ENCODE measurements at regions not wholly inside any gene's neighbourhood (a gene's known extent, or its start where the extent isn't known, plus 50 kb on each side); places are given as distances from the start of the nearest gene placed in this dataset.

- DNase-seq (ENCODE audit: low read depth): no peak
These were observed 99.3 kb upstream of the SOX9 start for GRCh38 chr17:72021417-72022041.

DNA sequence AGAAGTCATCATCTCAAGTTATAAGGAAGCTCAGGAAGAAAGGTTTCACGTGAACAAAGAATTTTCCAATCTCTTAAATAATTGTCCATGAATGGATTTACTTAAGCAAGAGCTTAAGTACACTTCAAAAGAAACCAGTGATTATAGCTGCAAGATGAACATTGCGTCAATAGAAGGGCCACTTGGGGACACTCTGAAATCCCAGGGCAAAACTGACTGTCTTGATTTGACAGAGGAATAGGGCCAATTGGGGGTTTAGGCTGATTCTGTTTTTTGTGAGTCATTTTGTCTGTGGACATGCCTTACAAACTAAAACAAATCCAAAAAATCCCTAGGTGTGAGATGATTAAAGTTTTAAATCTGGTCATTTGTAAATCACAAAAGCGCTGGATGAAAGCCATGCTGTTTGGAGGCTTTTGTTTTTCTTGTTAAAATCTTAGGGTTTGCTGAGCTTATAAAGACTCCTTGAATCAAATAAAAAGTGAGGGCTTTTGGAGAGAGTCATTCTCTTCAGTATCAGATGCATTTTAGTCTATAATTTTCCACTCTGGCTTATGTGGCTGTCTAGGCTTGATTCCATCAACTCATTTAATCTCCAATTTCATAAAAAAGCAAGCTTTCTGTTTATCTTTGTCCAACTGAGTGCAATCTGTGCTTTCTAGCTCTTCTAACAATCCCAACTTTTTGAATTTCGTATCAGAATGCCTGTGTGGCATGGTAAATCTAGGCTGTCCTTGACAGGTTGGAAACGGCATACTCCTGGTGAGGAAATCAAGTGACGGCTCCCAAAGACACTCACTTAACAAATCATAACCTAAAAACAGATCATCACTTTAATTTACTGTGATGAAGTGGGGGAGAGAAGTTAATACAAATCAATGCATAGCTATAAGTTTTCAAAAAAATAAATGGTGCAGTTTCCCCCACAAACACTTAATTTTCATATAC lies 98.2 kb upstream of the SOX9 start:
- no peak for DNase-seq (ENCODE audit: low read depth)

DNA sequence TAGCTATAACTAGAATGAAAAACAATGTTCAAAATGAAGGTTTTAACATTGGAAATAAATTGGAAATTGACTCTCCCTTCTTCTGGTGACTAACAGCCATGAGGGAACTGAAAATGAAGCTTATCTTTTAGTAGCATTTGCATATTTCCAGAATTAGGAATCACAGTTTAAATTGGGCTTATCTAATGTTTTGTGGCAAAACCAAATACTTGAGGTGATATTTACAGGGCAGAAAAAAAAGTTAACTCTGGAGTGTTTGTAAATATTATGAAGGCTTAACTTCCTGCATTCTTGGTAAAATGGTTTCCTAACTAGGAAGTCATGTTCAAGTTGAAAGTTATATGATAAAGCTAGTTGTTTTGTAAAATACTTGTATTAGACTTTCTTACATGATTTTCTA lies 96.4 kb upstream of the SOX9 start:
- no peak for DNase-seq (ENCODE audit: low read depth)

DNA sequence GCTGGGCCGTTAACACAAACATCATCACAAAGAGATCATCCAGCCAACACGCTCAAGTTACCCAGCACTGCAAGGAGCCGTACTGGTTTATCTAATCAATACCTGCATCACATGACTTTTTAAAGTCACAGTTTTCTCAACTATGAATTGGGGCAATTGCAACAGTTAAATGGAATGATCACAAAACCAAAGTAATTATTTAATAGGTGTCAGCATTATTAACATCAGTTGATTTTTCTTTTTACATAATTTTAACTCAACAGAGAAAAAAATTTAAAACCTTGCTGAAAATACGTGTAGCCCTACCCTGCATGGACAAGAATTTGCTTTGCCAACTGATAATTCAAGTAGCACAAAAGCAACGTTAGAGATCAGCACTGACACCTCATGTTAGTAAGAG lies 95.7 kb upstream of the SOX9 start:
- DNase-seq (ENCODE audit: low read depth): no peak

DNA sequence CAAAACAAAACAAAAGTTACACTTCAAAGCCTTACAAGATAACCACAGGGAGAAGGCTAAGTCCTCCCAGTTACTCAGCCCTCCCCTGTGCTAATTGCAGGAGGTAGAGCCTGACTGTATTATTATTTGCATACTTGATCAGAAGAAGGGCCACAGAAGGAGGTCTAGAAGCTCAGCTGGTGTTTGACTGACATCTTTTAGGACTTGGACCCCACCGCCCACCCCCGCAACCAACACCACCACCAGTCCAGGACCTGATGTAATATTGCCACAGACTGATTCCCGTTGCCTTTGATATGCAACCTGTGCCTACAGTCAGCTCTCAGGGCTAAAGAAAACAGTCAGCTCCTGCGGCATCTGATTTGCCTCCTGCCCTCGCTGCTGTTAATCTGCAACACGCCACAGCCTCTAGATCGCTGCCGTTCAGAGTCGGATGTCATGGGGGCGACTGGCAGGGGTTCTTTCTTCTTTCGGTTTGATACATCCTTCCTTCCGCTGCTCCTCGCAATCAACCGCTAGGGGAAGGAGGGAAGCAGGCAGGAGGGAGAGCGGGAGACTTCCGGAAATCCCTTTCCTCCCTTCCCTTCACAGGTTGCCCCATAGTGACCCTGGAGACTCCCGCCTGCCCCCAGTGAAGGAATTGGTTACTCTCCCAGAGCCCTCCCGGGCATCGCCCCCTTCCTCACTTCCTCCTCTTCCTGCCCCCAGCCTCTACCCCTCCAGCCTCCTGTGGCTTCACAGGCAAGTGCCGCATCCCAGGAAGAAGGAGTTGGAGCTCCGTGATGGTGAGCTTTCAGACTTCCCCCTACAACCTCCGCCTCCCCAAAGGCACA lies 90.5 kb upstream of the SOX9 start:
- DNase-seq (ENCODE audit: low read depth): peak; percentile 83

GRCh38 chr17:72031219-72031884 lies 89.5 kb upstream of the SOX9 start:
- DNase-seq (ENCODE audit: low read depth): no peak

DNA sequence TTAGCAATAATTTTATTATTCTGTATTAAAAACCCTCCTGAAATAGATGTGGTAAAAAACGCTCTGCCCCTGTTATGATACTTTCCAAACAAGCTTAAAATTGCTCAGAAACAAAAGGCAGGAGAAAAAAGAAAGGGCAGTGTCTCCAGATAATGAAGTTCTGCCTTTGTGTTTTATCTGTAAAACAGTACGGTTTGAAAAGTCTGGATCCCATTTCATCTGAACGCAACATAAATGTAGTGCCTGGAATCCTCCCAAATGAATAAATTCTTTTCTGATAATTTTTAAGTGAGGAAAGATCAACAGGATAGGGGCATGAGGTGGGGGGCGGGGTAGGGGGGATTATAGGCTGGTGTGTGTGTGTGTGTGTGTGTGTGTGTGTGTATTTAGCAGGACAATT lies 87.5 kb upstream of the SOX9 start:
- no peak for DNase-seq (ENCODE audit: low read depth)

- DNase-seq (ENCODE audit: low read depth): no peak
These were observed 86.8 kb upstream of the SOX9 start for GRCh38 chr17:72034000-72034399.

DNA sequence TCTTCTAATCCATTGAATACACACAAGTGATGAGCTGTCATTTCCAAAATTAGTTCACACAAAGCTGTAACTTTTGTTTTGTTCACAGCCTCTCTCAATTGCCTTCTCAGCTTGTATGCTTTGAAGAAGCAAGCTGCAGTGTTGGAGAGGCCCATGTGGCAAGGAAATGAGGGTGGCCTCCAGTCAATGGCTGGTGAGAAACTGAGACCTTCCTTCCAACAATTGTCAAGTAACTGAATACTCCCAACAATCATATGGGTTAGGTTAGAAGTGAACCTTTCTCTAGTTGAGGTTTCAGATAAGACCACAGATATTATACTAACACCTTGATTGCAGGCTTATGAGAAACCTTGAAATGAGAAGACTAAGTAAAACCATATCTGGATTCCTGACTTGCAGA lies 82.4 kb upstream of the SOX9 start:
- no peak for DNase-seq (ENCODE audit: low read depth)

DNA sequence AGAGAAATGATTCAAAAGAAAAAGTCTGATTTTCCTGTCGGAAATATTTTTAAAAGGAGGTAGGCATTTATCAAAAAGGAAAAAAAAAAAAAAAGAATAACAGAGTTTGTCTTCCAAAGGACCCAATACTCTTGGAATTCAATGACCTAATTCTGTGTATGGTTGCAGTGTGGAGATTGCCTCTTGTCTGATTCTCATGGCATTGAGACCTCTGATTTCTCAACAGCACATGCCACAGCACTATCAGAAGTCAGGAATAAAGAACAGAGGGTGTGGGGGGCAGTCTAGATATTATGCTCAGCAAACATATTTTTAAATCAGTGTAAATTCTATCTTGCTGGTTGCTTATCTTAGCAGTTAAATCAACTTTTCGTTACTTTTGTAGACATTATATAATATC lies 81.3 kb upstream of the SOX9 start:
- DNase-seq (ENCODE audit: low read depth): no peak

DNA sequence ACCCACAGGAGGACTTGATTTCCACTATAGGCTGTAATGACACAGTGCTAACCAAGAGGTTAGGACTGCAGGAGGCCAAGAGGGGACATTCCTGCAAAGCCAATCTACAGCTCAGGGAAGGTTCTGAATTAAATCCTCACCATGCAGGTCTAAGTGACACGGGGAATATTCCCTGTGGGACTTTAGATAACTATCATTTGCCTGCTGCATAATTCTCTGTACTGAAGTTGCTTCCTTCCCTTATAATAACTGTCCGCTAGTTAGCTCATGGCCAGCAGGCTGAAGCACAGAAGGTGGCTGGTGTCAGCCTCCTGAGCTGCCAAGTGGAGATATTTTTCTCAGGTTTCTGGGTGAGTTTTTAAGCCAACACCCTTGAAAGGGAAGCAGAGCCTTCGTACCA lies 74.6 kb upstream of the SOX9 start:
- no peak for DNase-seq (ENCODE audit: low read depth)

DNA sequence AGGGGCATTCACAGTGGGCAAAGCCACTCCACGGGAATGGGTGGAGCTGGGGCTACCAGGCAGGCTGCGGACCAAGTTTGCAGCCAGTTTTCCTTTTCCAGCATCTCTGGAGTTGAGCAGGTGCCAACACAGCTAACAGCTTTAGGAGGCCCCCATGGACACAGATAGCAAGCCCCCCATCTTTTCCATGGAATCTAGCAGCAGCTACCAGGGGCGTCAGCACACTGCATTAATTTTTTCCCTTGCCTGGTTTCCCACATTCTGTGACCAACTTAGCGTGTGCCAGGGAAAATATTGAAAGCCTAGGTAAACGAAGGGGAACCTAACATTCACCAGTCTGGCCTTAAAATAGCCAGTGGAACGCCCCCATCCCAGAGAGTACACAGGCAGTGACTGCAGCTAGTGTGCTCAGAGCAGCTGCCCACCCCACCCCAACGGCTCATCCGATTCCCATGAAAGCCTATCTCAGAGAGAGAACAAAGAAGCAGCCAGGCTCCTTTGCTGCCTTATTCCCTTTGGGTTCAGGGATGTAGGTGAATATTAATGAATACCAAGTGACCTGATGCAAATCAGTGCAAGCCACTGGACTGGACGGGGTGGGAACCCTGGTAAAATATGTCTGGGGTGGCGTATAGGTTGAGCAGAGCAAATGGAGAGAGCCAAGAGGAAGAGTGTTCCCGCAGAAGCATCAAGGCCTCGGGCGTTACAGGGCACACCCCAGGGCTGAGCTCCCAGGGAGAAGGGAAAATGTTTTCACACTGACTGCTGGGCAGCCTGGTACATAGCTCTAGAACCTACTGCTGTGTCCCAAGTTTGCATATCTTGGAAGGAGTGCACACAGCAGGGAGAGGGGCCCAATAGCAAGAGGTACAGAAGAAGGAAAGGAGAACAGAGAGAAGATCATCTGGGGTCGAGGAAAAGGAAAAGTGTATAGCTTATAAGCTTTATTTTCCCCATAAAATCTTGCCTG lies 73.9 kb upstream of the SOX9 start:
- DNase-seq (ENCODE audit: low read depth): no peak

GRCh38 chr17:72049914-72050313 lies 70.9 kb upstream of the SOX9 start:
- no peak for DNase-seq (ENCODE audit: low read depth)

DNA sequence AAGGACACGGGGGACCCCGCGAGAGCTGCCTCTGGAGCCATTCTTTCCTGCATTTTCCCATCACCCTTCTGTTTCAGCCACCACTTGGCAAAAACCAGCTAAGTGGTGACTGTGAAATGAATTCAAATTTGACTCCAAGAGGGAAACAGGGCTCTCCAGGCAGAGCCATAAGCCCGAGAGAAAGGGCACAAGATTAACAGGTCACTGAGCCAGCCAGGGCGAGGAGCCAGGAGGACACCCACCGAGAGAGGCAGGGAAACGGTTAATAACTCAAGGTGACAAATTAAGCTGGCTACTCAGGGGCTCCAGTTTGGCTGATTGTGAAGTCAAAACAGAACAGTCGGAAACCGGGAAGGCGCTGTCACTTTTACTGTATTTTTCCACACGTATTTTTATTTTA lies 67.8 kb upstream of the SOX9 start:
- no peak for DNase-seq (ENCODE audit: low read depth)

DNA sequence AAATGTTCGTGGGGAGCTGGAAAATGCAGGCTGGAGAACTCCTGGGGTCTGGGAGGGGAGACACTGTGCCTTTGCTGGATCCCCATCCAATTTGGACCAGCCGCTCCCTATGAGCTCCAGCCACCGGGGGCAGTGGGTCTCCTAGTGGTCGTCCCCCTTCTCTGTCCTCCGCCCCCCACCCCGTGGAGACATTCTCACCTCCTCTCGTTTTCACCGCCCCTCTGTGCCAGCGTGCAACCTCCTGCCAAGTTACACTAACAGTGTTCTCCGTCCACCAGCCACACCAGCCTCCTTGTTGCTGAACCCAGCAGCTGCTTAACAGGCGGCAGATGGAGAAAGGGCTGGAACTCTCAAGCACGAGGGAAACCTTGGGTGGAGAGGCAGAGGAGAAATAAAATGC lies 67.4 kb upstream of the SOX9 start:
- DNase-seq (ENCODE audit: low read depth): no peak

DNA sequence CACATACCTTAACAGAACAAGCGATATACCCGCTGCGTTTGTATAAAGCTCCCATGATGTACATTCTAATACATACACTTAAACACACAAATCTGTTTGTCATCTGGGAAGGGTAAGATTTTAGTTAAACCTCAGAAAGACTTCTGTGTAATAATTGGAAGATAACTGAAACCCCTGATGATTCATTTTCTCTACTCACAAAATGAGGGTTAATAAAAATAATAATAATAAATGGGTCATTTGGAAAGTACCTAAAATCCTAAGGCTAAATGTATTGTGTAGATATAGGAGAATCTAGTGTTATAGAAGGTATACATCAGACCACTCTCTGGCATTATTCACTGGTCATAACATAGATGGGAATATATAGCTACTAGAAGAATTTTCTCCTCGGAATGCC lies 64.7 kb upstream of the SOX9 start:
- DNase-seq (ENCODE audit: low read depth): no peak

DNA sequence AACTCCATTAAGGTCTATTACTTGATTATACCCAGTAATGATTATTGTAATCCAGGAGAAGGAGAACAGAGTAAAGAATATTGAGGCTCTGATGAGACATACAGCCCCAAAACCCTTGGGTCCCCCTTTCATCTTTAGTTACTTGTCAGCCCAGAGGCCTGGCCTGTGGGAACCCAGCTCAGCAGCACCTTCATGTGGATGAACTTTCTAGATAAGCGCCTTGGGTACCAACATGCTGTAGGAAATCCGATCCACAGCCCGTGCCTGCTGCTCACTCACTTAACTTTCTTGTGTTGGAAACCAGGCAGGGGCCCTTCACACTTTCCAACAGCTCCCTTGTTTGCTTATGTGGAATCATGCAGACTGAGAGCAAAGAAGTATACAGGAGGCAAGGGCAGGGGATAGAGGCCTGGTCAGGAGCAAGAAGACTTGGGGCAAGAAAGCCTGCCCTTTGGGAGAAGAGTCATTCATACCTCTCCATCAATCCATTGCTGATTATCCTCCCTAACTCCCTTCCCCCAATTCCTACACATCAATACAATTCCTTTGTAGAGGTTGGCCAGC lies 64.0 kb upstream of the SOX9 start:
- no peak for DNase-seq (ENCODE audit: low read depth)

DNA sequence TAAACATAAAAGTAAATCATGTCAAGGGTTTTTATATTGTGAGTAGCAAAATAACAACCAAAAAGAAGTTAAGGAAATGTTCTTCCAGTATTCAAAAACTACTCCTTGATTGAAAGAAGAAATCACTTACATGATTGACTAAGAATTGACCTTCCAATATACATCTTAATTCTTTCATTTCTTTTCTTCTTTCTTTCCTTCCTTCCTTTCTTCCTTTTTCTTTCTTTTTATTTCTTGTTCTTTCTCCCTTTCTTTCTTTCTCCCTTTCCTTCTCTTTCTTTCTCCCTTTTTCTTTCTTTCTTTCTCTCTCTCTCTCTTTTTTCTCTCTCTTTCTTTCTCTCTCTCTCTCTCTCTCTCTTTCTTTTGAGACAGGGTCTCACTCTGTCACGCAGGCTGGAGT lies 60.7 kb upstream of the SOX9 start:
- DNase-seq (ENCODE audit: low read depth): no peak

- DNase-seq (ENCODE audit: low read depth): no peak
These were observed 57.6 kb upstream of the SOX9 start for GRCh38 chr17:72063262-72063661.

DNA sequence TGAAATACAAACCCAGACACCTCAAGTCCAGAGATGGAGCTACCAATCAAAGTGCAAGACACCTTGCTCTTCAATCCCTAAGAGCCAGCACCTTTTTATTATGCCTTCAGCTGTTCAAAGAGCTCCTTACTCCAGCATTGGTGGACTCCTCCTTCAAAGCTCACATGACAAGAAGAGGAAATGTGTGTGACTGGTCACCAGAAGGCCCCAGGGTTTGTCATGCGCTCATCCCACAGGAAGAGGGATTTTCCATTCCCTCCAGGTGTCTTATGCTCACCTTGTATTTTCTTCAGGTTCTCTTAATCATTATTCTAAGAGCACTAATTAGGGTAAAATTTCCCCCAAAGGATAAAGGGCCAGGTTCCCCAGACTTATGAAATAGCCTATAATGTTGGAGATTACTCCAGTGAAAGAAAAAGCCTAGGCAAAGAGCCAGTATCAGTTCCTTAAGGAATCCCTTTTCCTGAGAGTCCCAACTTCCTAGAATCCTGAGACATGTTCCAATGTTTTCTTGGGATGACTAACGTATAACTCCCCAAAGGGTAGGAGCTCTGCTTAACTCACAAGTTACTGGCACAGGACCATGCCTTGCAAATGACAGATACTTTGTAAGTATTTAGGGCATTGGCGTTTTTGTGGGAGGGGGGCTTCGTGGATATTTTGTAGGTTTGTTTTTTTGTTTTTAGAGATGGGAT lies 56.9 kb upstream of the SOX9 start:
- no peak for DNase-seq (ENCODE audit: low read depth)

All from RPMI7951 (cell line).